Naive B cell (primary cell): ENCODE measurements at regions not wholly inside any gene's neighbourhood (a gene's known extent, or its start where the extent isn't known, plus 50 kb on each side); places are given as distances from the start of the nearest gene placed in this dataset.

Source experiments
- ATAC-seq, 2 donors: fragments of 150-1000 bp; cut with Tn5 transposase; 2 replicates each; pipeline ENCODE4 v1.10.0; 2021; ENCODE audit warnings: low read depth in 2 of 2, mild to moderate bottlenecking in 2 of 2, moderate library complexity in 2 of 2
- DNase-seq: peaks from one replicate; pipeline ENCODE4 v3.0.0; 2022
- H3K27ac Mint-ChIP-seq, 6 donors: one replicate each; pipeline ENCODE4 v1.8.0; 2020 to 2022; ENCODE audit warnings: mild to moderate bottlenecking in 6 of 6, mixed read lengths in 6 of 6, moderate library complexity in 5 of 6, inconsistent platforms in 2 of 6
- H3K27me3 Mint-ChIP-seq, 3 donors: one replicate each; pipeline ENCODE4 v1.8.0; 2021 to 2022; ENCODE audit warnings: mixed read lengths in 3 of 3, mild to moderate bottlenecking in 1 of 3
- H3K36me3 Mint-ChIP-seq, 2 donors: one replicate each; pipeline ENCODE4 v1.8.0; 2020 to 2022; ENCODE audit warnings: mixed read lengths in 2 of 2, inconsistent platforms in 1 of 2, mild to moderate bottlenecking in 1 of 2
- H3K4me1 Mint-ChIP-seq, 3 donors: one replicate each; pipeline ENCODE4 v1.8.0; 2020 to 2022; ENCODE audit warnings: mixed read lengths in 3 of 3, inconsistent platforms in 1 of 3, mild to moderate bottlenecking in 1 of 3, moderate library complexity in 1 of 3
- H3K4me3 Mint-ChIP-seq, 8 donors: one replicate each; pipeline ENCODE4 v1.8.0; 2020 to 2022; ENCODE audit warnings: mild to moderate bottlenecking in 8 of 8, mixed read lengths in 8 of 8, moderate library complexity in 8 of 8, inconsistent platforms in 2 of 8
- H3K9me3 Mint-ChIP-seq, 7 donors: one replicate each; pipeline ENCODE4 v1.8.0; 2020 to 2022; ENCODE audit warnings: mixed read lengths in 7 of 7, mild to moderate bottlenecking in 5 of 7, inconsistent platforms in 2 of 7, moderate library complexity in 1 of 7

DNA sequence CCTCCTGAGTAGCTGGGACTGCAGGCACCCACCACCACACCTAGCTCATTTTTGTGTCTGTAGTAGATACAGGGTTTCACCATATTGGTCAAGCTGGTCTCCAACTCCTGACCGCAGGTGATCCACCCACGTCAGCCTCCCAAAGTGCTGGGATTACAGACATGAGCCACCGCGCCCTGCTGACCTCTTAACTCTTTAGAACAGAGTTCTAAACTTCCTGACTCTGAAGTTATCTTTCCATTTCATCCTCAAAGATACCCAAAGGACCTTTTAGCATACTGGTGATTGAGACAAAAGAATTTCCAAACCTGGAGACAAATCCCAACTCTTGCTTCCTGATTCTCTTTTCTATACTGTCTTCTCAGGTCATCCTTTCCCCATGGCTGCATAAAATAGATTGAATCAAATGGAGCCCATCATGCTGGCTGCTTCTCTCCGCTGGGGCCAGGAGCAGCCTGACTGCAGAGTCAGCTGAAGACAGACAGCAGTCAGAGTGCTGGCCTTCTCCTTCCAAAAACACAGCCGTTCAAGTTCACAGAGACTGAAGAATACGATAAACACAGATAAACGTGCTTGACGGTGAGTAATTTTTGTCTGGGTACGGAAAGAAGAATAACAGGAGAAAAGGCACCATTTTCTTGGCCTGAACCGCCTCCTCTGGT lies 76.5 kb upstream of the ATF7IP2 start:
- ATAC-seq, result no peak
- Mint-ChIP-seq H3K27me3 (no peaks in the 10 kb centered on the region), H3K9me3 (no peaks in the 10 kb centered on the region), H3K36me3 (no peaks in the 10 kb centered on the region), H3K27ac (peak overlapping the region in 3 of 6 donors; percentile 74 to 79 (median 76)), H3K4me3 (peak overlapping the region in 1 of 8 donors; percentile 21), H3K4me1 (peaks cover 13 to 33% (median 20%) of the 10 kb centered on the region in 3 donors)
- DNase-seq, result no peak

DNA sequence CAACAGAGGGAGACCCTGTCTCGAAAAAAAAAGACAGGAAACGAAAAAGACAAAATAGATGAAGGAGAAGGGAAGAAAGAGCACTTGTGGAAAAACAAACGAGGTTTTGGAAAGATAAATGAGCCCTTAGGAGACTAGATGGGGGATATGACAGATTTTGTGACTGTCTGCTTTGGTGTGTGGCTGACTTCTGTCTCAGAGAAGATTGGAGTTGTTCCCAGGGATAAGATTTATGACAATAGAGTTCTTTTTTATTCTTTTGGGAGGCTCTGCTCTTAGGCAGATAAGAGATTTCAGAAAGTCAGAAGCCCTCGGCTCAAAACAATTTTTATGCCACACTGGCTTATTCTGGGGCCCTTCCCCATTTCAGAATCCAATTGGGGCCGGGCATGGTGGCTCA lies 73.9 kb upstream of the ATF7IP2 start:
- Mint-ChIP-seq H3K4me3 (no peak overlapping the region), H3K4me1 (peaks cover 24 to 34% (median 30%) of the 10 kb centered on the region in 3 donors), H3K36me3 (no peaks in the 10 kb centered on the region), H3K27ac (peak overlapping the region in 5 of 6 donors; percentile 1 to 72 (median 47)), H3K27me3 (no peaks in the 10 kb centered on the region), H3K9me3 (peaks cover 0 to 2% (median 0%) of the 10 kb centered on the region in 7 donors)
- ATAC-seq, result no peak
- DNase-seq, result no peak

DNA sequence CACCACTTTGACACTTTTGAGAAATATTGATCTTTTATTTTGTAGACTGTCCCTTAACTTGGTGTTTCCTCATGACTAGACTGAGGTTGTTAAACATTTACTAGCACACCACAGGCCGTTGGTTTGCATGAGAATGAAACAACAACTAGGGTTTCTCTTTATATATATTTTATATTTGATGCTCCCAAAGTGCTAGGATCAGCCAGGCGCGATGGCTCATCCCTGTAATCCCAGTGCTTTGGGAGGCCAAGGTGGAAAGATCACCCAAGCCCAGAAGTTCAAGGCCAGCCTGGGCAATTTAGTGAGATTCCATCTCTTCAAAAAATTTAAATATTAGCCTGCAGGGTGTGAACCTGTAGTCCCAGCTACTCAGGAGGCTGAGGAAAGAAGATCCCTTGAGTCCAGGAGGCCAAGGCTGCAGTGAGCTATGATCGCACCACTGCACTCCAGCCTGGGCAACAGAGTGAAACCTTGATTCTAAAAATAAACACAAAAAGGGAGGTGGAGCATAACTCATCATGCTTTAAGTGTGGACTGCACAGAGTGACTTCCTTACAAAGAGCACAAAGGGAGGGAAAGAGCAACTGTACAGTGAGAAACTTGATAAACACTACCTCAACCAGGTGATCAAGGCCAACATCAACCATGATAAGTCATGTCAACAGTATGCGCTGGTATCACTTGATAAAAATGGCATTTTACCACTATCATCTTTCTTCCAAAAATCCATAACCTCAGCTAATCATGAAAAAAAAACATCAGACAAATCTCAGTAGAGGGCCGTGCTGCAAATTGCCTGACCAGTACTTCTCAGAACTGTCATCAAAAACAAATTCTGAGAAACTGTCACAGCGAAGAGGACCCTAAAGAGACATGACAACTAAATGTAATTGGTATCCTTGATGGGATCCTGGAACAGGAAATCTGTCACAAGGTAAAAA lies 72.8 kb upstream of the ATF7IP2 start:
- H3K27ac Mint-ChIP-seq, result peak overlapping the region; percentile 31 to 83 (median 61)
- peak overlapping the region in 7 of 8 donors; percentile 36 to 82 (median 55) for H3K4me3 Mint-ChIP-seq
- peaks cover 0 to 2% (median 0%) of the 10 kb centered on the region in 7 donors for H3K9me3 Mint-ChIP-seq
- H3K27me3 Mint-ChIP-seq, result no peaks in the 10 kb centered on the region
- peaks cover 24 to 34% (median 30%) of the 10 kb centered on the region in 3 donors for H3K4me1 Mint-ChIP-seq
- H3K36me3 Mint-ChIP-seq, result no peaks in the 10 kb centered on the region
- DNase-seq (no peak), ATAC-seq (peak; percentile 84)

DNA sequence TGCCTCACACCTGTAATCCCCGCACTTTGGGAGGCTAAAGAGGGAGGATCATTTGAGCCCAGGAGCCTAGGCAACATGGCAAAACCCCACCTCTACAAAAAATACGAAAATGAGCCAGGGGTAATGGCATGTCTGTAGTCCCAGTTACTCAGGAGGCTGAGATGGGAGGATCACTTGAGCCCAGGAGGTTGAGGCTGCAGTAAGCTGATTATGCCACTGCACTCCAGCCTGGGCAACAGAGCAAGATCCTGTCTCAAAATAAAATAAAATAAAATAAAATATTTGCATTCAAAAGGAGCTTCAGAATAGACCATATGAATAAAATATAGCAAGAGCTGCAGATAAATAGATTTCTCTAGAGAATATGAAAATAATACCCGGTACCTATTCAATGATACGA lies 71.5 kb upstream of the ATF7IP2 start:
- Mint-ChIP-seq H3K36me3 (no peaks in the 10 kb centered on the region), H3K9me3 (peaks cover 0 to 2% (median 0%) of the 10 kb centered on the region in 7 donors), H3K4me3 (peak overlapping the region in 1 of 8 donors; percentile 19), H3K27ac (peak overlapping the region in 2 of 6 donors; percentile 3 to 27), H3K27me3 (no peaks in the 10 kb centered on the region), H3K4me1 (peaks cover 28 to 40% (median 31%) of the 10 kb centered on the region in 3 donors)
- no peak for DNase-seq
- no peak for ATAC-seq

DNA sequence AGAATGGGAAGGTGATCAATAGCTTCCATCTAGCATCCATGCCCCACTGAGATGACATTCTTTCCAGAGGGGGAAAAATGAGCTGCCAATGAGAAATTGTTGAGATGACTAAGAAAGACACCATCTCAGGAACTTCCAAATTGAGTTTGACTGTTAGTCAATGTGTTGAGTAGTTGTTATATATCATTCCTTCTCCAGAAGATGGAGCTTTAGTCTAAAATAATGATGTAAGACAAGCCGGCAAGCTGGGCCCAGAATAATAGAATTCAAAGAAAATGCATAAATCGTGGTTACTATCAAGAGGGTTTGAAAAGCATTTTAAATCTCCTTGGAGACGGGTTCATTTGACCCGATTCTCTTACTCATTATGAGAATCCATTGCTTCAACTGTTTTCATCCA lies 71.0 kb upstream of the ATF7IP2 start:
- H3K36me3 Mint-ChIP-seq, result no peaks in the 10 kb centered on the region
- ATAC-seq, result peak; percentile 42 to 54
- DNase-seq, result peak; percentile 24

DNA sequence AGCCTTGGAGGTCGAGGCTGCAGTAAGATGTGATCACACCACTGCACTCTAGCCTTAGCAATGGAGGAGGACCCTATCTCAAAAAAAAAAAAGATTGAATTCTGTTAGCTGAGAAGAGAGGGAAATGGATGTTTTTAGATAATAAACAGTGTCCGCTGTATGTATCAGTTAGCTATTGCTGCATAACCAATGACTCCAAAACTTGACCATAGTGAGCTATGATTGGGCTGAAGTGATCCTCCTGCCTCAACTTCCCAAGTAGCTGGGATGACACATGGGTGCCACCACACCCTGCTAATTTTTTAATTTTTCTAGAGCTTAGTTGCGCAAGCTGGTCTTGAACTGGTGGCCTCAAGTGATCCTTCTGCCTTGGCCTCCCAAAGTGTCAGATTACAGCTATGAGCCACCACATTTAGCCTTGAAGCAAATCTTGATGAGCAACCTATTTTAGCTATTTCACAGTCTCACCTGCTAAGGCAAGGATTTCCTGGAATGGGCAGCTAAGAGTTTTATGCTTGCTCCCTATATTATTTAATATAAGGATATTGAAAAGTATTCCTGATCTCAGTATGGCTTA lies 68.3 kb upstream of the ATF7IP2 start:
- Mint-ChIP-seq H3K9me3 (peaks cover 0 to 2% (median 0%) of the 10 kb centered on the region in 7 donors), H3K4me3 (no peak overlapping the region), H3K27ac (no peak overlapping the region), H3K36me3 (no peaks in the 10 kb centered on the region), H3K27me3 (no peaks in the 10 kb centered on the region), H3K4me1 (peaks cover 27 to 32% (median 29%) of the 10 kb centered on the region in 3 donors)
- no peak for DNase-seq
- no peak for ATAC-seq

More for the DNA sequence above, 71.0 kb upstream of the ATF7IP2 start:
- Mint-ChIP-seq H3K4me3 (peak overlapping the region in 1 of 8 donors; percentile 19), H3K27ac (peak overlapping the region in 5 of 6 donors; percentile 0 to 78 (median 27)), H3K9me3 (peaks cover 0 to 2% (median 0%) of the 10 kb centered on the region in 7 donors), H3K4me1 (peaks cover 28 to 43% (median 33%) of the 10 kb centered on the region in 3 donors), H3K27me3 (no peaks in the 10 kb centered on the region)

DNA sequence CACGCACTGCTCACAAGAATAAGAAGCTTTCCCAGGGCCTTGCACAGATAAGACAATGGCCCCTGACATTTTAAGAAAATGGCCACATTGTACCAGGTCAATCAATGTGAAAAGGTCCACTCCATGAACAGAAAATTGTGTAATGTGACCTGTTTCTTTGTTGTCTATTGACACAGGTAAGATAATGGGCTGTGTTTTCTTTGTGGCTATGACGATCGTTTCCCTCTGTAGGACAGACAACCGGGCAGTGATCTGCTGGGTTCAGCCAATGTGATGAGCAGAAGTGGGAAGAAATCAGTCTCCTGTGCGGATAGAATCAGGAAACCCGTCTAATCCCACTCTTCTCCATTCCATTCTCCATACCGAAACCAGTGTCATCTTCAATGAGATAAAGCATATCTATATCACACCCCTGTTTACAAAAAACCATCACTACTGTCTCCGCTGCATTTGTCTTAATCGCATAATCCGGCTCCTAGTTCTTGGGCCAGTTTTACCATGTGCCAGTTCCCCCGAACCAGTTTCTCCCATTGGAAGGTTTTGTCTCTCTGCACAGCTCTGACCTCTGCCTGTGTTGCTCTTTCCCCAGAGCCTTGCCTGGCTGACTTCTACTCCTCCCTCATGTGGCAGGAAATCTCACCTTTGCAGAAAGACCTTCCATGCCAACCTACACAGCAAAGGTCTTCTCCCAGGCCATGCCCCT lies 66.9 kb upstream of the ATF7IP2 start:
- Mint-ChIP-seq H3K4me3 (peak overlapping the region in 1 of 8 donors; percentile 13), H3K4me1 (peaks cover 16 to 23% (median 18%) of the 10 kb centered on the region in 3 donors), H3K36me3 (no peaks in the 10 kb centered on the region), H3K27me3 (no peaks in the 10 kb centered on the region), H3K27ac (peak overlapping the region in 5 of 6 donors; percentile 8 to 87 (median 77)), H3K9me3 (peaks cover 0 to 2% (median 0%) of the 10 kb centered on the region in 7 donors)
- no peak for DNase-seq
- no peak for ATAC-seq

DNA sequence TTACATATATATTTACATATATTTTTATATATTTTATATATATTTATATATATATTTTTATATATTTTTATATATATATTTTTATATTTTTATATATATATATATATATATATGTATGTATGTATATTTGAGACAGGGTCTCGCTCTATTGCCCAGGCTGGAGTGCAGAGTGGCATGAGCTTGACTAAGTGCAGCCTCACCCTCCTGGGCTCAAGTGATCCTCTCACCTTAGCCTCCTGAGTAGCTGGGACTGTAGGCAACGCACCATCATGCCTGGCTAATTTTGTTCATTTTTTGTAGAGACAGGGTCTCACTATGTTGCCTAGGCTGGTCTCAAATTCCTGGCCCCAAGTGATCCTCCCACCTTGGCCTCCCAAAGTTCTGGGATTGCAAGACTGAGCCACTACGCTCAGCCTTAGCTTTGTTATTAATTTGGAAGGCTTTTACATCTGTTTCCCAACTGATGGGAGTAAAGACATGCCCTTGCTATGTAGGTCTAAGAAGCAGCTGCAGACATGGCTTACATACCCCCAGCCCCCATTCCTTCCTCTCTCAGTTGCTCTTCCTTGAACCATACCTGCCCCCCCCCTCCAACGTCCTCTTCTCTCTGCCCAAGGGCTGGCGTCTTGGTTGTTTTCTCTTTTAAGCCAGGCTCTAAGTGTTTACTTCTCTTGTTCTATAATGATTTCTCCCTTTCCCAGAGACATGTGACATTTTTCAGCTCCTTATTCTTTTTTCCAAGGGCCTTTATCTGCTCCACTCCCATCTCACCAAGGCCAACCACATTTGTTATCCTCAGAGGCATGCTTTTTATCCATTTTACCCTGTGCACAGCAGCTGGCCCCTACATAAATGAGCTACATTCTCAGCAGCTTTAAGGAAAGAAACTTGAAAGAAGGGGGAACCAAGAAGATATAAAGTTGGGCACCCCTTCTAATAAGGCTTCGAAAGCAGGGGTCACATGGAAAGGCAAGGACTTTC lies 64.2 kb upstream of the ATF7IP2 start:
- Mint-ChIP-seq H3K27me3 (no peaks in the 10 kb centered on the region), H3K4me3 (no peak overlapping the region), H3K36me3 (no peaks in the 10 kb centered on the region), H3K27ac (peak overlapping the region in 3 of 6 donors; percentile 25 to 60 (median 41)), H3K4me1 (peaks cover 14 to 28% (median 15%) of the 10 kb centered on the region in 3 donors), H3K9me3 (peaks cover 0 to 4% (median 0%) of the 10 kb centered on the region in 7 donors)
- DNase-seq (no peak), ATAC-seq (no peak)

DNA sequence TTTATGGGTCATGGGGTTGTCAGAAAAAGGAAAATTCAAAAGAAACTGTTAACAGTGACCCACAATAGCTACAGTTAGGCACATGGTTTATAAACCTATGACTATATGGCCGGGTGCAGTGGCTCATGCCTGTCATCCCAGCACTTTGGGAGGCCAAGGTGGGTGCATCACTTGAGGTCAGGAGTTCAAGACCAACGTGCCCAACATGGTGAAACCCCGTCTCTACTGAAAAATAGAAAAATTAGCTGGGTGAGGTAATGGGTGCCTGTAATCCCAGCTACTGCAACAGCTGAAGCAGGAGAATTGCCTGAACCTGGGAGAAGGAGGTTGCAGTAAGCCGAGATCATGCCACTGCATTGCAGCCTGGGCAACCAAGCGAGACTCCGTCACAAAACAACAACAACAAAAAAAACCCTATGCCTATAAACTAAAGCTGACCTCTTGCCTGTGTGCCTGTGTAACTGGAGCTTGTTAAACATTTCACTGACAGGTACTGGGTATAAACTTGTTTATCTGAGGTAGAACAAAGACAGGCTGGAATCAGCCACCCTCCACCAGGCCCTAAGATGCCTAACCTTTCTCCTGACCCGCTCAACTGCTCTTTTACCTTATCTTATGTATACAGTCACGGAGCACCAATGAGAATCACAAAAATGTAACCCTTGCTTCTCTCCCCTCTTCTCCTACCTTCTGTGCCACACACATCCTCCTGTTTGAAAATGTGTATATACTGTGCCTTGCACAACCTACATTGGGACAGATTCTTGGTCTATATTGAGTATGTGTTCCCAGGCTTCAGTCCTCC lies 62.9 kb upstream of the ATF7IP2 start:
- DNase-seq (no peak), ATAC-seq (no peak)
- H3K36me3 Mint-ChIP-seq, result no peaks in the 10 kb centered on the region
- H3K4me3 Mint-ChIP-seq, result no peak overlapping the region
- peaks cover 0 to 10% (median 6%) of the 10 kb centered on the region in 7 donors for H3K9me3 Mint-ChIP-seq
- H3K27me3 Mint-ChIP-seq, result no peaks in the 10 kb centered on the region
- H3K27ac Mint-ChIP-seq, result peak overlapping the region in 3 of 6 donors; percentile 16 to 75 (median 43)
- H3K4me1 Mint-ChIP-seq, result peaks cover 14 to 33% (median 15%) of the 10 kb centered on the region in 3 donors

DNA sequence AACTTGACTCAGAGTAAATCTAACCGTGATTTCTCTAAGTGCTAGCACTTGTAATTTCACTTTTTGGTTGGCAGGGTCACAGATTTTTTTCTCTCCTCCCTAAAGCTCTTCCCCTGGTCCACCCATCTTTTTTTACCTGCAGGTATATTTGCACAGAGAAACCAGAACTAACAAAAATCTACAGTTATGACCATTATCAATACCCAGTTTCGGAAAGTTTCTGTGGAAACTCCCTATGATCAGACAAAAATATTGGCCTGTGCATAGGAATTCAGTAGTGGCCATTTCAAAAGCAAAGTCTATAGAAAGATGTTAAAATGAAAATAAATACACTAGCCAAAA lies 62.4 kb upstream of the ATF7IP2 start:
- Mint-ChIP-seq H3K27ac (peak overlapping the region in 2 of 6 donors; percentile 16 to 28), H3K4me3 (no peak overlapping the region), H3K4me1 (peaks cover 12 to 34% (median 14%) of the 10 kb centered on the region in 3 donors), H3K9me3 (peaks cover 0 to 10% (median 7%) of the 10 kb centered on the region in 7 donors), H3K27me3 (no peaks in the 10 kb centered on the region), H3K36me3 (no peaks in the 10 kb centered on the region)
- ATAC-seq (no peak), DNase-seq (no peak)

DNA sequence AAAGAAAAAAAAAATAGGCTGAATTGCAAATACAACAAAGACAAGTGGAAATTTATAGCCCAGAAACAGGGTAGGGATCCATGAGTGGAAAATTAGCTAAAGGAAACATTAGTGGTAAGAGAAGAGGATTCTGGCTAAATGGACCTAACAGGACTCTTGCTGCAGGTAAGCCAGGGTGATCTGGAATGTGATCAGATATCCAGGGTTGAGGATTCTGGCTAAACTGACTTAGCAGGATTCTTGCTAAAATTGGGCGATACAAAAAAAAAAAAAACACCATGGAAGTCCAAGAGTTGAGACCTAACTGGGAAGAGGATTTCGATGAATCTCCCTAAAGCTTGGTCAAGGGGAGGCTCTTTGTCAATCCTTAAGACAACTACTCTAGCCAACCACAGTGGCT lies 61.7 kb upstream of the ATF7IP2 start:
- peaks cover 0 to 10% (median 8%) of the 10 kb centered on the region in 7 donors for H3K9me3 Mint-ChIP-seq
- peaks cover 9 to 33% (median 13%) of the 10 kb centered on the region in 3 donors for H3K4me1 Mint-ChIP-seq
- no peaks in the 10 kb centered on the region for H3K36me3 Mint-ChIP-seq
- no peak for ATAC-seq
- no peak for DNase-seq
- peak overlapping the region in 3 of 6 donors; percentile 16 to 81 (median 79) for H3K27ac Mint-ChIP-seq
- peak overlapping the region in 1 of 8 donors; percentile 35 for H3K4me3 Mint-ChIP-seq
- no peaks in the 10 kb centered on the region for H3K27me3 Mint-ChIP-seq
